Testis (tissue), 2 donors: ENCODE measurements at regions not wholly inside any gene's neighbourhood (a gene's known extent, or its start where the extent isn't known, plus 50 kb on each side); places are given as distances from the start of the nearest gene placed in this dataset.
"Not testable (repeated sequence)": the region's sequence is repeated elsewhere in the genome, so short reads cannot be mapped to it uniquely, and the experiment has no call there.

Experiments used
- DNase-seq: peaks from one replicate; pipeline ENCODE4 v3.0.0-alpha.2; 2019
- H3K27ac ChIP-seq, 2 donors: fragments of 200-600 bp; sonication (generic); one replicate each; pipeline ENCODE4 v1.5.1; 2019
- H3K27me3 ChIP-seq: fragments of 200-600 bp; sonication (generic); one replicate; pipeline ENCODE4 v1.5.1; 2019
- H3K36me3 ChIP-seq: fragments of 200-600 bp; sonication (generic); one replicate; pipeline ENCODE4 v1.5.1; 2017; ENCODE audit warnings: low read depth; ENCODE audit errors: missing control alignments
- H3K4me1 ChIP-seq: fragments of 200-600 bp; sonication (generic); one replicate; pipeline ENCODE4 v1.5.1; 2019
- H3K4me3 ChIP-seq, 2 donors: fragments of 200-600 bp; sonication (generic); one replicate each; pipeline ENCODE4 v1.5.1; 2017 to 2019
- H3K9me3 ChIP-seq: fragments of 200-600 bp; sonication (generic); one replicate; pipeline ENCODE4 v1.5.1; 2017
- POLR2A ChIP-seq: fragments of 450-650 bp; IDR thresholded peaks from one replicate; pipeline ENCODE4 v1.6.1; 2017; ENCODE audit warnings: antibody characterized with exemption, mild to moderate bottlenecking, moderate library complexity
- WGBS, 2 donors: methylation state at CpG; one replicate each; pipeline ENCODE4 v1.1.5; 2018; 5-methylcytosine and 5-hydroxymethylcytosine counted together
- intact Hi-C: fragments of 100-400 bp; cut with DNase I; formaldehyde crosslinking; loops from one replicate; pipeline ENCODE4 v1.15.1; 2023; ENCODE audit warnings: low total_unique reads
- TF ChIP-seq, protein P1 (sequence below), 3 experiments: fragments of 450-650 bp in 2 of 3; fragments of 200-600 bp in 1 of 3; sonication (generic) in 1 of 3; IDR thresholded peaks; one replicate each; pipeline ENCODE4 v1.5.1; 2016 to 2019; ENCODE audit warnings: antibody characterized with exemption in 3 of 3, mild to moderate bottlenecking in 2 of 3, moderate library complexity in 1 of 3

DNA sequence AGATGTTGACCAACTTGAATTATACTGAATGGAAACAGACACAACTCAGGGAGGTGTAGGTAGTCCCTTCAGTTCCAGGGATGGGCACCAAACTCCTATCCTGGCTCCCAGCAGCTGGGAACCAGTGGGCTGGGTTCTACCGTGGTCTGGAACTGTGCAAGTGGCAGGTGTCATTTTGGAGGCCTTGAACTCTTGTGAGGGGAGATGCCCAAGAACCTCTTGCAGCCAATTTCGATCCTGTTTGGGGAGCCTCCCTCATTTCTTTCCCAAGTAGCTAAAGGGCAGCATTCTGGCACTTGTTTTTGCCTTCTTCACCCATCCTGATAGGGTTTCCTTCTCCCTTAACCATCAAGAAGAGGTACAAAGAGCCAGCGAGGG lies 200.2 kb downstream of the ANKRD30B start:
- H3K27ac ChIP-seq = no peak overlapping the region
- 68 to 74% methylated on average over 3 of the region's 3 CpGs for WGBS, 2 donors
- no peaks in the 10 kb centered on the region for H3K4me1 ChIP-seq
- H3K4me3 ChIP-seq = no peak overlapping the region
- intact Hi-C loops = no loop called here
- TF ChIP-seq, protein P1, sequence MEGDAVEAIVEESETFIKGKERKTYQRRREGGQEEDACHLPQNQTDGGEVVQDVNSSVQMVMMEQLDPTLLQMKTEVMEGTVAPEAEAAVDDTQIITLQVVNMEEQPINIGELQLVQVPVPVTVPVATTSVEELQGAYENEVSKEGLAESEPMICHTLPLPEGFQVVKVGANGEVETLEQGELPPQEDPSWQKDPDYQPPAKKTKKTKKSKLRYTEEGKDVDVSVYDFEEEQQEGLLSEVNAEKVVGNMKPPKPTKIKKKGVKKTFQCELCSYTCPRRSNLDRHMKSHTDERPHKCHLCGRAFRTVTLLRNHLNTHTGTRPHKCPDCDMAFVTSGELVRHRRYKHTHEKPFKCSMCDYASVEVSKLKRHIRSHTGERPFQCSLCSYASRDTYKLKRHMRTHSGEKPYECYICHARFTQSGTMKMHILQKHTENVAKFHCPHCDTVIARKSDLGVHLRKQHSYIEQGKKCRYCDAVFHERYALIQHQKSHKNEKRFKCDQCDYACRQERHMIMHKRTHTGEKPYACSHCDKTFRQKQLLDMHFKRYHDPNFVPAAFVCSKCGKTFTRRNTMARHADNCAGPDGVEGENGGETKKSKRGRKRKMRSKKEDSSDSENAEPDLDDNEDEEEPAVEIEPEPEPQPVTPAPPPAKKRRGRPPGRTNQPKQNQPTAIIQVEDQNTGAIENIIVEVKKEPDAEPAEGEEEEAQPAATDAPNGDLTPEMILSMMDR (IDR thresholded peaks at IDR 0.05) = no peak
- TF ChIP-seq POLR2A = no peak
- H3K9me3 ChIP-seq = no peaks in the 10 kb centered on the region
- no peaks in the 10 kb centered on the region for H3K36me3 ChIP-seq
- no peaks in the 10 kb centered on the region for H3K27me3 ChIP-seq
- DNase-seq = no peak

DNA sequence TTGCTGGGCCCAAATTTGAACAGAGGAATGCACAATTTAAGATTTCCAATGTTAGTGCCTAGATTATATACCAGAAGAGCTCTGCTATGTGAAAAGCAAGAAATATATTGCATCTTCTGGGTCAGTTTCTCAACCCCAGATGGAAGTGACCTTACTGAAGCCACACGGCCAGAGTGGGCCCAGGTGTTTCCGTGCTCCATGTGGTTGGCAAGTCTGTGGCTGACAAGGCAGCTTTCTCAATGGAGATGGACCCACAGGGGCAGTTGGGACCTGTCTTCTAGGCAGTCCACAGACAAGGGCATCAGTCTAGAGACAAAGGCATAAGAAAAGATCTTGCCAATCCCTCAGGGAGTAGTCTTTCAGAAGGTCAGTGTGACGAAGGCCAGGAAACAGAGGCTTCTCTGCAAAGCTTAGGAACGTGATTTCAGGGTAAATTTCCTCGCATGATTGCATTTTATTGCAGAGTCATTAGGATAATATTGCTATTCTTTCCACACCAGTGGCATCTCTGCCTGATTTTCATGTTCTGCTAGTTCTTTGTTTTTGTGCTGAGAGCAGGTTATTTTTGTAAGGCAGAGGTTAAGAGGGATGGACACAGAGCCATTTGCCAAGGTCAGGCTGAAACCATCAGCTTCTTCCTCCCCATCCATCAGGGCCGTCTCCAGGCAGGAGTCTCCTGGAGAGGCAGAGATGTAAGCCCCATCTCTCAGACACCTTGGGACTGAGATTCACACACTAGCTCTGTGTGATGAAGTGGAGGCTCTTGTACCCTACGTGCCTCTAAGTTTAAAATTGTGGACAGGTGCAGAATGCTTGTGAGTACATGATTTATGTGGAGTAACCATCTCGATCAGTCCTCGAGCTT lies 202.1 kb downstream of the ANKRD30B start:
- TF ChIP-seq POLR2A = no peak
- TF ChIP-seq, protein P1 (IDR thresholded peaks at IDR 0.05) = no peak
- H3K27me3 ChIP-seq = no peaks in the 10 kb centered on the region
- WGBS, 2 donors = 54 to 74% methylated on average over 9 of the region's 9 CpGs

DNA sequence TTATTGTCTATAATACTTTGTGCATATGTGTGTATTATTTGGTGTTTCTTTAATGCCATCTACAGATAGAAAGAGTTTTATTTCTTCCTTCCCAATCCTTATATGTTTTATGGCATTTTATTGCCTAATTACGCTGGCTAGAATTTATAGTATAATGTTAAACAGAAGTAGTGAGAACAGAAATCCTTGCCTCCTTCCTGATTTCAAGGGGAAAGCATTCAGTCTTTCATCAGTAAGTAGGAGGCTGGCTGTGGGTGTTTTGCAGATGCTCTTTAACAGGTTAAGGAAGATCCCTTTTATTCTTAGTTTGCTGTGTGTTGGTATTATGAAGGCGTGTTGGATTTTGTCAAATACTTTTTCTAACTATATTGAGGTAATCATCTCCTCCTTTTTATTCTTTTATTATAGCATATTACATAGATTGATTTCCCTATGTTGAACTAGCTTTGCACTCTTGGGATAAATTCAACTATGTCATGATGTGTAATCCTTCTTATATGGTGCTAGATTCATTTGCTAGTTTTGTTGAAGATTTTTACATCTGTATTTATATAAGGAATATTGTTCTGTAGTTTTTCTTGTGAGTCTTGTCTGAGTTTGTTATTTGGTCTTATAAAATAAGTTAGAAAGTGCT lies 204.6 kb downstream of the ANKRD30B start:
- H3K27ac ChIP-seq, DNase-seq, H3K4me1 ChIP-seq, H3K36me3 ChIP-seq, H3K4me3 ChIP-seq, H3K9me3 ChIP-seq, H3K27me3 ChIP-seq, intact Hi-C loops: not testable (repeated sequence)
- 75 to 80% methylated on average over 2 of the region's 2 CpGs for WGBS, 2 donors

More for the DNA sequence above, 202.1 kb downstream of the ANKRD30B start:
- Histone ChIP-seq H3K4me3 (no peak overlapping the region), H3K4me1 (no peaks in the 10 kb centered on the region), H3K9me3 (no peaks in the 10 kb centered on the region), H3K36me3 (no peaks in the 10 kb centered on the region), H3K27ac (no peak overlapping the region)
- intact Hi-C loops = no loop called here
- no peak for DNase-seq

DNA sequence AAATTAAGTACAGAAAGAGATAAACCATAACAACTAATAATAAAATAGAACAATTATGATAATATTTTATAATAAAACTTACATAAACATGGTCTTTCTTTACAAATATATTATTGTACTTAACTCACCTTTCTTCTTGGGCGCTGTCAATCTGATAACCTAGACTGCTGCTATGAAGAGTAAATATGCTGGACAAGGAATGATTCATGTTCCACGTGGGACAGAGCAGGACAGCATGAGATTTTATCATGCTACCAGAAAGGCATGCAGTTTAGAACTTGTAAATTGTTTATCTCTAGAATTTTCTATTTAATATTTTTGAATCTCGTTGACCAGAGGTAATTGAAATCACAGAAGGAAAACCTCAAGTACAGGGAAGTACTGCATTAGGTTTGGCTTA lies 210.7 kb downstream of the ANKRD30B start:
- 71 to 73% methylated on average over 3 of the region's 3 CpGs for WGBS, 2 donors
- Histone ChIP-seq H3K9me3 (no peaks in the 10 kb centered on the region), H3K36me3 (no peaks in the 10 kb centered on the region), H3K27me3 (no peaks in the 10 kb centered on the region), H3K4me1 (no peaks in the 10 kb centered on the region), H3K4me3 (no peak overlapping the region), H3K27ac (no peak overlapping the region)
- TF ChIP-seq, protein P1 (IDR thresholded peaks at IDR 0.05) = no peak
- TF ChIP-seq POLR2A = no peak
- no peak for DNase-seq
- intact Hi-C loops = no loop called here

DNA sequence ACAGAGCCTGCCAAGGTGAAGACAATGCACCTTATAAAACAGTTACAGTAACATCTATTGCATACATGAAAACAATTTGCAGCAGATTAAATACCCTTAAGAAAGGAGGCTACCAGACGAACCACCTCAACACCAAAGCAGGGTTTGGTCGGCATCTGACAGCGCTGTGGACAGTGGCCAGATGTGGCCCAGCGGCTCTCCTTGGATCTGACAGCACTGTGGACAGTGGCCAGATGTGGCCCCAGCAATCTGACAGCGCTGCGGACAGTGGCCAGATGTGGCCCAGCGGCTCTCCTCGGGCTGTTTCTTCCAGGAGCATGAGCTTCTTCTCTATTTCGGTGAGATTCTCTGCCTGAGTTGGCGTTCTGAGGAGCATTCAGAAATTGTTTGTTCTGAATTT lies 211.6 kb downstream of the ANKRD30B start:
- Histone ChIP-seq H3K27me3 (no peaks in the 10 kb centered on the region), H3K4me3 (no peak overlapping the region), H3K27ac (no peak overlapping the region), H3K9me3 (no peaks in the 10 kb centered on the region), H3K4me1 (no peaks in the 10 kb centered on the region), H3K36me3 (no peaks in the 10 kb centered on the region)
- WGBS, 2 donors = 74 to 87% methylated on average over 7 to 10 of the region's 10 CpGs
- DNase-seq = no peak
- intact Hi-C loops = no loop called here
- TF ChIP-seq, protein P1 (IDR thresholded peaks at IDR 0.05) = no peak
- no peak for TF ChIP-seq POLR2A
